Progenitor cell of endocrine pancreas (in vitro differentiated cells): ENCODE measurements at regions not wholly inside any gene's neighbourhood (a gene's known extent, or its start where the extent isn't known, plus 50 kb on each side); places are given as distances from the start of the nearest gene placed in this dataset.

ENCODE experiments used
- DNase-seq: peaks from one replicate; pipeline ENCODE4 v3.0.0; 2021; ENCODE audit warnings: low spot score; ENCODE audit not compliant: unreplicated experiment
- H3K27ac Mint-ChIP-seq: 2 replicates; pipeline ENCODE4 v1.8.0; 2021; ENCODE audit warnings: mild to moderate bottlenecking, moderate library complexity, mixed read lengths
- H3K27me3 Mint-ChIP-seq: 2 replicates; pipeline ENCODE4 v1.8.0; 2021; ENCODE audit warnings: mixed read lengths
- H3K36me3 Mint-ChIP-seq: 2 replicates; pipeline ENCODE4 v1.8.0; 2022; ENCODE audit warnings: mixed read lengths; ENCODE audit not compliant: insufficient read depth
- H3K4me1 Mint-ChIP-seq: 2 replicates; pipeline ENCODE4 v1.8.0; 2021; ENCODE audit warnings: low read depth, mixed read lengths
- H3K4me3 Mint-ChIP-seq: 2 replicates; pipeline ENCODE4 v1.8.0; 2021; ENCODE audit warnings: low read depth, mild to moderate bottlenecking, moderate library complexity, mixed read lengths
- H3K9me3 Mint-ChIP-seq: 2 replicates; pipeline ENCODE4 v1.8.0; 2021; ENCODE audit warnings: low read depth, mixed read lengths
- TF ChIP-seq, protein P1 (sequence below): fragments of 200-600 bp; sonication (generic); IDR thresholded peaks from one replicate; pipeline ENCODE4 v1.5.0; 2021; ENCODE audit warnings: antibody characterized with exemption, mild to moderate bottlenecking; ENCODE audit not compliant: unreplicated experiment

- TF ChIP-seq, protein P1, sequence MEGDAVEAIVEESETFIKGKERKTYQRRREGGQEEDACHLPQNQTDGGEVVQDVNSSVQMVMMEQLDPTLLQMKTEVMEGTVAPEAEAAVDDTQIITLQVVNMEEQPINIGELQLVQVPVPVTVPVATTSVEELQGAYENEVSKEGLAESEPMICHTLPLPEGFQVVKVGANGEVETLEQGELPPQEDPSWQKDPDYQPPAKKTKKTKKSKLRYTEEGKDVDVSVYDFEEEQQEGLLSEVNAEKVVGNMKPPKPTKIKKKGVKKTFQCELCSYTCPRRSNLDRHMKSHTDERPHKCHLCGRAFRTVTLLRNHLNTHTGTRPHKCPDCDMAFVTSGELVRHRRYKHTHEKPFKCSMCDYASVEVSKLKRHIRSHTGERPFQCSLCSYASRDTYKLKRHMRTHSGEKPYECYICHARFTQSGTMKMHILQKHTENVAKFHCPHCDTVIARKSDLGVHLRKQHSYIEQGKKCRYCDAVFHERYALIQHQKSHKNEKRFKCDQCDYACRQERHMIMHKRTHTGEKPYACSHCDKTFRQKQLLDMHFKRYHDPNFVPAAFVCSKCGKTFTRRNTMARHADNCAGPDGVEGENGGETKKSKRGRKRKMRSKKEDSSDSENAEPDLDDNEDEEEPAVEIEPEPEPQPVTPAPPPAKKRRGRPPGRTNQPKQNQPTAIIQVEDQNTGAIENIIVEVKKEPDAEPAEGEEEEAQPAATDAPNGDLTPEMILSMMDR, result no peak
Observed at GRCh38 chr5:40001796-40002195, 577.0 kb upstream of the DAB2 start.

GRCh38 chr5:39998518-39998917, 573.7 kb upstream of the DAB2 start:
- H3K27ac Mint-ChIP-seq, result no peak overlapping the region
- DNase-seq, result no peak
- H3K27me3 Mint-ChIP-seq, result no peaks in the 10 kb centered on the region
- TF ChIP-seq, protein P1, result no peak
- H3K4me1 Mint-ChIP-seq, result no peaks in the 10 kb centered on the region
- H3K4me3 Mint-ChIP-seq, result no peak overlapping the region
- H3K9me3 Mint-ChIP-seq, result peaks cover 8% of the 10 kb centered on the region
- no peaks in the 10 kb centered on the region for H3K36me3 Mint-ChIP-seq

More at GRCh38 chr5:40001796-40002195, 577.0 kb upstream of the DAB2 start:
- Mint-ChIP-seq H3K36me3 (no peaks in the 10 kb centered on the region), H3K9me3 (peaks cover 22% of the 10 kb centered on the region), H3K27me3 (no peaks in the 10 kb centered on the region), H3K4me3 (no peak overlapping the region), H3K27ac (no peak overlapping the region), H3K4me1 (no peaks in the 10 kb centered on the region)
- DNase-seq, result no peak

DNA sequence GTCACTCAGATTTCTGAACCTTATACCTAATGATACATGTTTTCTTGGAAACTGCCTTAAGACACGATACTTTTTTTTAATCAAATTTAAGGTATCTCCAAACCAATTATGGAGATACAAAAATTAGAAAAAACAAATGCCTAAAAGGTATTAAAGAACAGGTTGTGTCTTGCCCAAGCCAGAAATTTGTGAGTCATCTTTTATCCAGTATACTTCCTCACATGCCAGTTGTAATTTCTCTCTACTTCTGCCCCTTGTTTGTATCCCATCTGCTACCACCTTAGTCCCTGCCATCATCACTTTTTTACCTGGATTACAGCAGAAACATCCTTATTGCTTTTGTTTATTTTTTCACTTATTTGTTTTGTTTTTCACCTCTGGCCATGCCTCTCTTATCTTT, 571.2 kb upstream of the DAB2 start:
- H3K4me3 Mint-ChIP-seq, result no peak overlapping the region
- H3K27ac Mint-ChIP-seq, result no peak overlapping the region
- H3K27me3 Mint-ChIP-seq, result no peaks in the 10 kb centered on the region
- no peaks in the 10 kb centered on the region for H3K9me3 Mint-ChIP-seq
- no peaks in the 10 kb centered on the region for H3K36me3 Mint-ChIP-seq
- no peak for DNase-seq
- TF ChIP-seq, protein P1, result no peak
- no peaks in the 10 kb centered on the region for H3K4me1 Mint-ChIP-seq

DNA sequence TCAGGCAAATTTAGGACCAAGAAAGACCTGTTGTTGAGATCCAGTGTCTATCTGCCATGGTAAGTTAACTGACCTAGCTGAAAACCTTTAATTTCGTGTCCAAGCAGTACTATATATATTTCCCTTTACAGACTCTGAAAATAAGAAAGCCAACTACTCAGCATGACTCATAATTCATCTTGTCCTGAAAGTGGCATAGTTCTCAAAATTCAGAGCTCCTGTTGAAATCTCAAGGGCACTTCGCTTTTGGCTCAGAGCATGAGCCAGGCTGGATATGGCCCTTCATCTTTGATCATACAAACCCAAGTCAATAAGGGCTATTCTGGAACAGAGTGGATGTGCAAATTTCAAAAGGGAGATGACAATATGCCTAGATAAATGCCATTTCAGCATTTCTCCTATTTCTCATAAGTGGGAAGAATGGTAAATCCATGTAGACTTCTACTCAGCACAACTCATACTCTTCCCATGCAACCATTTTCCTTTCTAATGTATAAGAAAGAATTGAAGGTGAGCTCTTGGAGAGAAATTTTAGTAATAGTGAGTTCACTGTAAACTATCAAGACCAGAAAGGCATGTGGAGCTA, 567.9 kb upstream of the DAB2 start:
- DNase-seq, result no peak
- H3K4me1 Mint-ChIP-seq, result no peaks in the 10 kb centered on the region
- no peaks in the 10 kb centered on the region for H3K27me3 Mint-ChIP-seq
- TF ChIP-seq, protein P1, result no peak
- H3K27ac Mint-ChIP-seq, result no peak overlapping the region
- no peaks in the 10 kb centered on the region for H3K9me3 Mint-ChIP-seq
- H3K4me3 Mint-ChIP-seq, result no peak overlapping the region
- no peaks in the 10 kb centered on the region for H3K36me3 Mint-ChIP-seq

- no peaks in the 10 kb centered on the region for H3K27me3 Mint-ChIP-seq
- TF ChIP-seq, protein P1, result no peak
- H3K27ac Mint-ChIP-seq, result no peak overlapping the region
- peaks cover 4% of the 10 kb centered on the region for H3K4me1 Mint-ChIP-seq
- DNase-seq, result no peak
- no peak overlapping the region for H3K4me3 Mint-ChIP-seq
- no peaks in the 10 kb centered on the region for H3K36me3 Mint-ChIP-seq
- H3K9me3 Mint-ChIP-seq, result peaks cover 3% of the 10 kb centered on the region
Observed at GRCh38 chr5:39986614-39987013, 561.8 kb upstream of the DAB2 start.
